GM19395 (cell line): ENCODE measurements at regions not wholly inside any gene's neighbourhood (a gene's known extent, or its start where the extent isn't known, plus 50 kb on each side); places are given as distances from the start of the nearest gene placed in this dataset.

Source experiments
- ATAC-seq: cut with Tn5 transposase; IDR thresholded peaks from one replicate; pipeline ENCODE4 v1.9.1; 2021; ENCODE audit warnings: mild to moderate bottlenecking, moderate library complexity; ENCODE audit not compliant: unreplicated experiment

DNA sequence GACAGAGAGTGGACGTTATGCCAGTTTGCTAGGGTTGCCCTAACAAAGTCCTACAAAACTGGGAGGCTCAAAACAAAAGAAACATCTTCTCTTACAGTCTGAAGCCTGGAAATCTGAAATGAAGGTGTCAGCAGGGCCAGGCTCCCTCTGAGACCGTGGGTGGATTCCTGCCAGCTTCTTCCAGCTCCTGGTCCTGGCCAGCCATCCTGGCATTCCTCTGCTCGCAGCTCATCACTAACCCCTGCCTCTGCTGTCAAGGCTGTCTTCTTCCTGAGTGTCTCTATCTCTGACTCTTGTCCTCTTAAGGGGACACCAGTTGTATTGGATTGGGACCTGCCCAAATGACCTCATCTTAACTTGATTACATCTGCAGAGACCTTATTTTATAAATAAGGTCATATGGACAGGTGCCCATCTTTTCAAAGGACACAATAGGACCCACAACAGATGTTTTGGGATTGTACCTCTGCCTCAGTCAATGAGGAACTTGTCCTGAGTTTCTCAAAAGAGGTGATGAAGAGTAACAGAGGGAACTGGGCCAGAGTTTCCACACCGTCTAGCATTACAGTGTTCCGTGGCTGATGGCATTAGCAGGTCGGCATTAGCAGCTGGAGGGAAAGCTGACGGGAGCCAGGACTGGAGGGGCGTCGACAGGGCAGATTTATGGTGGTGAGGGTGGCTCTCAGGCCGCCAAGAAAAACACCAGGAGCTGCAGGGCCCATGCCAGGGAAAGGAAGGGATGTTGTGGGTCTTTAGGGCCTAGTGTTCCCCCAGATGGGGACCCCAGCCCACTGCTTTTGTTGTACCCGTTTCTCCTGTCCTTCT, 157.3 kb downstream of the TBXT start:
- no peak for ATAC-seq

DNA sequence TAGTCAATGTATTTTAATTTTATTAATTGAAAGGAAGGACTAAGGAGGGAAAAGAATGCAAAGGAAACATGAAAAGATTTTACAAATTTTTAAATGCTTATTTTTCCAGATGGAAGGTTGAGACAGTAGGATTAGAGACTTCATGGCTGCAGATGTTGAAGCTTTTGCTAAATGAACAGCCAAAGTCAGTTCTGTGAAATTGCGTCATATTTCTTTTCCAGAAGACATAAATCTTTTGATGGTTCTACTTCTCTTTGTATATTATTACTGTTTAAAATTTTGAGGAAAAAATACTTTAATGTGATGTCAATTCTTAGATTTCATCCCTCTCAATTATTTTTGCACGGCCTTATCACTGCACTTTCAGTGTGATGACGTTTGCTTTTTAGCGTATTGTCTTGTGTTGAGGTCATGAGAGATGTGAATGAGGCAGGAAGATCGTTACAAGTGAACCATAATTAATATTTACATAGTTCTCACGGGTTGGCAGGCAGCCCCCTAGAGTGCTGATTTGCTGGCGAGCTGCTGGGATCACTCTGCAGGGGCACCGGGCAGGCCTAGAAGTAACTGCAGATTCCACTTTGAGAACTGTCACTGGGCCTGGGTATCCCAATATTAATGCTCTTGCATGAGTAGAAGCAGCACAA, 158.1 kb downstream of the TBXT start:
- no peak for ATAC-seq

DNA sequence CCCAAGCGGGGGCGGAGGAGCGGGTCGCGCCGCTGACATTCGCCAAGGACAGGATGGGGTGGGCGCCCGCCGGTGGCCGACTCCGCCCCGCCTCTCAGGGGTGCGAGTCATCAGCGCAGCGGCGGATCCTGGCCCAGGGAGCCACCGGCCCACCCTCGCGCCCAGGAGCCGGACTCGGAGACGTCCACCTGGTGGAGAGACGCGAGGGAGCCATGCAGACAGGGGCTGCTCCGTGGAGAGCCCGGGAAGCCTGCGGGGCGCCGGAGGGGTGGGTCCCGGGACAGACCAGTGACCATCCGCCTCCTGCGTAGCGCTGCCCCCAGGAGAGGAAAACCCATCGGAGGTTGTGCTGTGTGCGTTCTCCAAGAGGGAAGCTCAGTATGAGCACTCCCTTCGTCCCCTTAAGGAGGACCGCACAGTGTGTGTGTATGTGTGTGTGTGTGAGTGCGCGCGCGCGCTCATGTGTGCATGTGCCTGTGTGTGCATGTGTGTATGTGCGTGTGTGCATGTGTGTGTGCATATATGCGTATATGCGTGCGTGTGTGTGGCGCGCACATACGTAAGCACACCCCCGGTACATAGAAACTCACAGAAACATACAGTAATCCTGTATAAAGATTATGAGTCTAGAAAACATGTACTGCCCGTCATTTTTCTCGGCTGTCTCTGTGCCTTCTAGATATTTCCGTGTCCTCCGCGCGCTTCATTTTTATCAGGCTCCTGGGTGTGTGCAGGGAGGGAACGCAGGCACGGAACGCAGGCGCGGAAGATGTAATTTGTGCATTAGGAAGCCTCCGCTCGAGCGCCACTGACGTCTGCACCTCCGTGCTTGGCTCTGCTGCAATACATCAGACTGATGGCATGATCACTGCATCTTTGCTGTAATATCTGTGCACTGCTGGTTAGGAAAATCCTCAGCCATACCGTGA, 158.9 kb downstream of the TBXT start:
- no peak for ATAC-seq

DNA sequence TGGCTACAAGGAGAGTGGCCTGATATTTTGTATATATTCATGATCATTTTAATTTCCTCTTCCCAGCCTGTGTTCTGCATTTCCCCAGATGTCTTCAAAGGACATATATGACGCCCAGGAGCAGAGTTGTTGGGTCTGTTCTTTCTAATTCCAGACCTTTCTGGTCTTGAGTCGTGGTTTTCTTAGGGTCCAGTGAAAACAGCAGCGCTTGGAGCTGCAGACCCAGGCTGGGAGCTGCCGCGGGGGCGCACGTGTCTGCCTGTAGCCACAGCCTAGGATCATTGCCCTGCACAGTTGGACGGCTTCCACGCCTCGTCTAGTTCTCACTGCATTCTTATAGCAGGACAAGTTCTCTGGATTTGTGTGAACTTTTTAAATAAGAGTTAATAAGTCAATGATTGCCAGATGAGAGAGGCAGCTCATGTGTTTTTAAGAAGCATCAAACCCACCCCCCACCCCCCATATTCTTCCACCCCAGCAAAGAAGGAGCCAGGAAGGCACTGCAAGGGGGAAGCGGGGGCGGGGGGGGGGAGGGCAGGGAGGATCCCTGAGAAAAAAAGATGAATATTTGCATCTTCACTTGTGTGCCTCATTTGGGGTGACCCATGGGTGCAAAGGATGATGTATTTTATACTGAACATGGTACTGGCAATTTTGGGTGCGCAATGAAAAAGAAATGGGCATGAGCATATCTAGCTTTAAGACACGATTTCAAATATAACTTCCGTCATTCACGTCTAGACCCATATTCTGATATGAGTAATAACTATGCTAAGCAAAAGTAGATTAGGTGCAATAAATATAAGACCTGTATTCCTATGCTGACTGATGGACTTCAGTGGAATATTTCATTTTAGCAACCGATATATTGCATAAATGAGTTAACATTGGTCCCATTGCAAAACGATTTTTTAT, 160.0 kb downstream of the TBXT start:
- ATAC-seq, result no peak

DNA sequence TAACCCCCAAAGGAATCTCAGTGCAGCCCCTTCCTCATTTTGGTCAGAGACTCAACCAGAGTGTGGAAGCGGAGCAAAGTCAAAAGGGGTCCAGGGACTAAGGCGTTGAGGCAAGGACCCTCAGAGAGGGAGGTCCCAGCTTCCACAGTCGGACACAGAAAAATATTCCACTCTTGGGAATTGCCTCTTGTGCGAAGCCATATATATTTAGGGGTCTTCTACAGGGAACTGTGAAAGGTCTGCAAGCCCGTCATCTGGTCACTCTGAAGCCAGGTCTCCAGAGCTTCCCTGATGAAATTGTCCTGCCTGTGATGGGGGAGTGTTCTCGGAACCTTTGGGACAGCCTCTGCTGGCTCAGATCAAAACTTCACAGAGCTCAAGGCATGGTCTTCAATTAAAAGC, 160.8 kb downstream of the TBXT start:
- ATAC-seq, result no peak

DNA sequence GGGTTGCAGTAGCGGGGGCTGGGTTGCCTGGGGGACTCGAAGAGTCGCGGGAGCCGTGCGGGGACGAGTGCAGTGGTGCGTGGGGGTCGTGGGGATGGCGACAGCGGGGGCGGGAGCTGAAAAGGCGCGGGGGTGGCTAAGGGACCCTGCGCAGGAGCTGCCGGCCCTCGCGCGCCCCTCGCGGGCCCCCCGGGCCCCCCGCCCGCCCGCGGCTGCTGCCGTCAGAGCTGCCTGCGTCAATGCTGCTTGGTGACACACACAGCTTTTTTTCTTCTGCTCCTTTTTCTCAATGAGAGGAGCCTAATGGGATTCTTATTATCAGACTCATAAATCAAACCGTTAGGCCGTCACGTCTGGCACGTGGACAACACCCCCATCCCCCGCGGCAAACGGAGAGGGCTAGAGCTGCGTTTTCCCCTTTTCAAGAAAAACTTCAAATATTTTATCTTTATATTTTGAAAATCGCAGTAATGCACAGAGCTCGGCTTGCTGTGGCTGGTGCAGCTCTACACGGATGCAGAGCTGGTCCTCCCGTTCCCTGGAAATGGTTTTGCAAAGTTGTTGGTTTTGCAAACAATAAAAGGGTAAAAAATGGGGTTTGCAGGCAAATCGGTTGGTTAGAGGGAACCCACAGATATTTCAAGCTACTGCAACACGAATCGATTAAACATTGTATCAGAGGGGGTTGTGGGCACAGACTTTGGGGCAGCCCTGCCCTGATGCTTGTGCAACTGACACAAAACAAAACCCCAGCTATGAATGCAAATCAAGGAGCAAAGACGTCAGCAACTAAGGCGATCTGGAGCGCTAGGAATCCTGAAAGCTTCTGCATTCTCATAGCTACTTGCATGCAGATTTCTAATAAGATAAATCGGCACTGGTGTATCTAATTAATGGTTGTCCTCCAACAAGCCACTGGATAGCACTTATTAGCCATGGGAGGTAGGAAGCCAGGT, 161.4 kb downstream of the TBXT start:
- ATAC-seq, result no peak

DNA sequence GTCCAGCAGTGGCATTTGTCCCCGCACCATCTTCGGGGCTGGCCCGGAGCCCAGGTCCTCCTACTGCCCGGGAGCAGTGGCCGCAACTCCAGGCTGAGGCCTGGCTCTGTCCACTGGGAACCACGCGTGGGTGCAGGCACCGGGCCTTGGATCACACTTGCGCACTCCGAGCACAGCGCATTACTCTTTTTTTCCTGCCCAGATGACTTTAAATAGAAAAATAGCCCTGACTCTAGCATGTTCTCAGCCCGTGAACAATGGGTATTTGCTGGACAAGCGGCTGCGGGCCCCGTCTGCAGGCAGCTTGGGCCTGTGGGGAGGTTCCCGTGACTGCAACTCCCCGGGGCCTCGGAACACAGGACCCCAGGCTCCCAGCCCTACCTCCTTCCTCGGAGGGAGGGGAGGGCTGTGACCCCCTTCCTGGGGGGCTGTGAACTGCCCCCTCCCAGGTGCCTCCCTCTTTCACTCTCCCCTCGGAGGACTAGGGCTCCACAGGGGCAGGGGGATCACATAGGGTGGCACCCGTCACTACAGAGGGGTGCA, 162.2 kb downstream of the TBXT start:
- no peak for ATAC-seq

DNA sequence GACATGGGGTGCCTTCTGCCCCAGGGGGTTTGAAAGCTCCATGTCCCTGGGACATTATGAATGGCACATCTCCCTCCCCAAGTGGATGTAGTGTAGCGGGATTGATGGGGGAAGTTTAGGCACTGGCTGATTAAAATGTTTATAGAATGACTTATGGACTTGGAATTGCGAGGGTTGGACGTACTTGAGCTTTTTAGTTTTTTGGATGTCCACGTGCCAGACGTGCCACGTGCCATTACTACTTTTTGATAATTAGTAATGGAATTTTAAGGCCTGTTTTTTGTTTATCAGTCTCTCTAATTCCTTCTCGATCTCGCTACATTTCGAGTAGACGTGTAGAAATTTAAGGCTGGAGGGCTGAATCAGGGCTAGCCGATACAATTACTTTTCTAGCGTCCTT, 162.8 kb downstream of the TBXT start:
- no peak for ATAC-seq

DNA sequence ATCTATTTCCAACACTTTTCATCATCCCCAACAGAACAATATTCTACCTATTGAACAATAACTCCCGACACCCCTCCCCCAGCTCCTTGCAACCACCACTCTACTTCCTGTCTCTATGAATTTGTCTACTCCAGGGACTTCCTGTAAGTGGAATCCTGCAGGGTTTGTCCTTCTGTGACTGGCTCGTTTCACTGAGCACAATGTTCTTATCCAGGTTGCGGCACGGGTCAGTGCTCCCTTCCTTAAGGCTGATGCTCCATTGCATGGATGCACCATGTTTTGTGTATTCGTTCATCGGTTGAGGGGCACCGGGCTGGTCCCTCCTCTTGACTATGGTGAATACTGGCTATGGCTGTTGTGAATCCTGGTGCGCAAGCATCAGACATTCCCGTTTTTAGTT, 163.2 kb downstream of the TBXT start:
- ATAC-seq, result no peak

DNA sequence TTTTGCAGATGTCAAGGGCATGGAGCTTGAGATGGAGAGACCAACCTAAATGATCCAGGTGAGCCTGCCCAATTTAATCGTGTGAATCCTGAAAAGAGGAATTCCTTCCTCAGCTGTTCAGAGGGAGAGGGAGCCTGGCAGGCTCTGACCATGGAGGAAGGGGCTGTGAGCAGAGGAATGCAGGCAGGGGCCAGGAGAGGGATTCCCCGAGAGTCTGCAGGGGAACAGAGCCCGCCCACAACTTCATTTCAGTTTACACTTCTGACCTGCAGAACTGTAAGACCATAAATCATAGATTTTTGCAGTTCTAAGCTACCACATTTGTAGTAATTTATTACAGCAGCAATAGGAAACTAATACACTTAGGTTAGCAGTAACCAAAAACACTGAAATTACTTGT, 164.1 kb downstream of the TBXT start:
- ATAC-seq, result no peak

DNA sequence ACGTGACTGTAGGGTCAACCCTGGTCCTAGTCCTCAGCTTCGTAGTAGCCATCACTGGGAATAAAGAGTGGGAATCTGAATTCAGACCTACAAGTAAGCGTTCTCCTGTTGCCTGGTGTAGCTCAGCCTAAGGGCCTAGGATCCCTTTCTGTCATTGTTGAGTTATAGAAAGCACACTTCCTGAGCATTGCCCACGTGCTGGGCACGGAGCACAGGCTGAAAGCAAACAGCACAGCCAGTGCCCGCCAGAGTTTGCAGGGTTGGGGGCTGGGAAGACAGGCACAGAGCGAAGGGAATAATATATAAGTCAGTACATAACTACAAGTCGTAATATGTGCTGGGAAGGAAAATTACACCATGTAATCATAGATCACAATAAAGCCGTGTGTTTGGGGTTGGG, 166.3 kb downstream of the TBXT start:
- no peak for ATAC-seq

DNA sequence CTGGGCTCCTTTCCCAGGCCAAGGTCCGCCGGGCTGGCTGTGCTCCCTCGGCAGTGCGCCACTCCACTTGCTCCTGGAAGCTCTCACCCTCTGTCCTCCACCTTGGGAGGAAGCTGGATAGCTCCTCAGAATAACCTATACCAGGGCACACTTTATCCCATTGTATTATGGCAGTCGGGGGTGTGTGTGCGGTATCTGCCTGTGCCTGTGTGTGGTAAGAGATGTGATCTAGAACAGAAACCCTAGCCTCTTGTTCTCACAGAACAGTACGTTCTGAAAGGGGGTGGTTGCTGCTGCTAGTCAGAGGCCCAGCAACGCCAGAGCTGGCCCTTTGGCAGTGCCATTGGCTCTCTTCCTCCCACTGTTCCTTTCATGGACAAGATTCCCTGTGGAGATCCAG, 168.4 kb downstream of the TBXT start:
- no peak for ATAC-seq

DNA sequence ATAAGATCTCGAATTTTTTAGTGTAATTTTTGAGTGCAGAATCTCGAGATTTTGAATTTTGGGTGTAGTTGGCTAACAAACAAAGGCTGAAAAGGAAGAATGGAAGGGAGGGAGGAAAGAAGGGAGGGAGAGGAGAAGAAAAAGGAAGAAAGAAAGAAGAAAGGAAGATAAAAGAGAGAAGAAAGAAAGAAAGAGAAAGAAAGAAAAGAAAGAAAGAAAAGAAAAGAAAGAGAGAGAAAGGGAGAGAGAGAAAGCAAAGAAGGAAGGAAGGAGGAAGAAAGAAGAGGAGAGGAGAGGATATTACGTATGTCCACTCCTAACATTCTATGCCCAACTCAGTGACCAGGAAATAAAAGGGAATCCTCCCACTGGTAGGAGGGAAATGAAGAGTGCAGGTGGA, 169.6 kb downstream of the TBXT start:
- no peak for ATAC-seq

DNA sequence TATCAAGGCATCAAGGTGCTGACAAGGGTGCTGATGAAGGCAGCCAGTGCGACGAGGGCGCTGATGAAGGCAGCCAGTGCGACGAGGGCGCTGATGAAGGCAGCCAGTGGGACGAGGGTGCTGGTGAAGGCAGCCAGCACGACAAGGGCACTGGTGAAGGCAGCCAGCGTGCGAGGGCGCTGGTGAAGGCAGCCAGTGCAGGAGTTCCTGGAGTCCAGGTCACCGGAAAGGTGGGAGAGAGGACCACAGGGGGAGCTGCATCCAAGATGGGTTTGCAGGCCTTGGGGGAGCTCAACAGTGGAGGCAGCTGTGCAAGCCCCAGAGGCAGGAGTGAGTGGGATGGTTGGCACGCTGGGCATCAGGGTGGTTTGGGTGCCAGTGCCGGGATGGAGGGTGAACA, 176.3 kb downstream of the TBXT start:
- ATAC-seq, result no peak

DNA sequence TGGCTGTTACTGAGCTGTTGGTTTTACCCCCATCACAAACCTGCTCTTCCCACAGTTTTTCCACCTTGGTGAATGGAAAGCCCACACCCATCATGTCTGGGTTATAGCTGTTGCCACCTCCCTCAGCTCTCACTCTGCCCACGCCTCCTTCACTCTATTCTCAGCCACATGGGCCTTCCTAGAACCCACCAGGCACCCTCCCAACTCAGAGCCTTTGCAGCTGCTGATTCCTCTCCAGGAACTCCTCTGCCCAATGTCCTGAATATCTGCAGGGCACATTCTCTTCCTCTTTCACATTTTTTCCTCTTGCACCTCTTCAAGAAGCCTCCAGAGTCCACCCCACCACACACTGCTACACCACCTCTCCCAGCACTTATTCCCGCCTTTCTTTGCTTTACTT, 177.4 kb downstream of the TBXT start:
- ATAC-seq, result no peak

DNA sequence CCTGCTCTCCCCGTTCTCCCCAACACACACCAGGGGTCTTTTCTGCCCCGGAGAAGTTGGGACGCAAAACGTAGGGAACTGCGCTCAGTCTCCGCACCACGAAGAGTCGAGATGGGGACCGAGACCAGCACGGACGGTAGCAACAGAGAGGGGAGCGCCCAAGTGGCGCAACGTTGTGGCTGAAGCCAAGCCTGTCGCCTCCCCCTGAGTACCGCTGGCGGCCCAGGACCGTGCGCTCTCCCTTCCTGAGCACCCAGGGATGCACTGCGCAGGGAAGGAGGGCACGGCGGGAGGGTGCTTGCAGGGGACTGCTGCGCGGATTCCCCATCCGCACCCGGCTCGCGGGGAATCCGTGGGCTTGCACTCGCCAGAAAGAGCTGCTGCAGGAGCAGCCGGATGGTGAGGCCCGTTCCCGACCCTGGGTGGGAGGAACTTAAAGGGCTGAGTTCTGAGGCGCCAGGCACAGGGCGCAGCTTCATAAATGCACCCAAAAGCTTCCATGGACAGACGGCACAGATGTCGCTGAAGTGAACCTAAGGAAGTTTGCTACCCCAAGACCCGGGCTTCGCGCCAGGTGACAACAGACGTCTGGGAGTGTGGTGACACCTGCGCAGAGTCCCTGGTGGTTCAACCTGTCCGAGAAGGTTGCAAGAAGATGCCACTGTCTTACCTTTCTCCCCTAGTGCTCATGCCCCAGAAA, 178.7 kb downstream of the TBXT start:
- no peak for ATAC-seq

DNA sequence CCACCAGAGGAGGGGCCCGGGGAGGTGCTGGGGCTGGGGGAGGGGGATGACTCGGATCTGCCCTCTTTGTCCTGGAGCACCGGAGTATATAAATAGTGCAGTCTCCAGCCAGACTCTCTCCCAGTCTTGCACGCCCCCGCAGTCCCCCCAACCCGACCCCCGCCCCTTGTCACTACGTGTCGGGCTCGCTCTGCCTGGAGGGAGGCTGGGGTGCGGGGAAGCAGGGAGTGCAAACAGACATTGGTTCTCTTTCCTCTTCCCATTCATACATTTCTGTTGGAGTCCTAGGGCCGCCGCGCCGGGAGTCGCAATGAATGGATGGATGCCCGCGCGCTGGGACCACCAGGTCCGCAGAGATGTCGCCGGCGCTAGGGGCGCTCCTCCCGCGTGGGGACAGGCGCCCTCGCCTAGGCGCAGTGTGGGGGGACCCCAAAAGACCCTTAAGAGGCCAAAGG, 179.3 kb downstream of the TBXT start:
- ATAC-seq, result no peak

DNA sequence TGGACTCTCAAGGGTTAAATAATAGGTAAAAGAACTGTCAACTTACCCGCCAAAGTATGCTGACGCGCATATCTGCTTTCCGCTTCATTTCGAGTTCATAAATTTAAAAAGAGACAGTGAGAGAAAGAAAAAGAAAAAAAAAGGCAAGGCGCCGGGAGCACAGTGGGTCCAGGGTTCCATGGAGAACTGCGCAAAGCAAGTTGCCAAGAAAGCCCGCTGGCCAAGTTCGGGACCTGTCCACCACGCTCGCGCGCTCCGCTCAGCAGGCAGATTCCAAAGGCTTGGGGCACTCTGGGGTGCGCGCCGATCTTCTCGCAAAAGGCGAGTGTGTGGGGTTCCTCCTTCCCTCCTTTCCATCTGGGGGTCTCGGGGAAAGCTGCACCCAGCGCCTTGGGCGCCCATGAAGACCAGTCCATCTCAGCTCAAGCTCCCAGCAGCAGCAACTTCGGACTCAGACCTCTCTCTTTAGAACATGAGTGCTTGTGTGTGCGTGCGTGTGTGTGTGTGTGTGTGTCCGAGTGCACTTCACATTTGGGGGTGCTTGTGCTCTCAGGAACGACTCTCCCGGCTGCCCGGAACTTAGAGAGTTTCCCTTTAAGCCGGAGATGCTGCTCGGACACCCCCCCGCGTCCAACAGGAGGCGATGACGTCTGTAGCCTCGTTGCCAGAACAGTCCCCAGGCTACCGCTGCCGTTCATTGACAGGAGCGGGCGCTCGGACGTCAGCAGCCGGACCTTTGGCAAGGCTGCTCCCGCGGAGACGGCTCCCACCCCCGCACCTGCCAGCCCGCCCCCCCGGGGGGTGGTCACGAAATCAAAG, 180.0 kb downstream of the TBXT start:
- no peak for ATAC-seq
